Muscle of leg (tissue), 3 donors: ENCODE measurements at regions not wholly inside any gene's neighbourhood (a gene's known extent, or its start where the extent isn't known, plus 50 kb on each side); places are given as distances from the start of the nearest gene placed in this dataset.

Experiments
- DNase-seq: peaks from one replicate; pipeline ENCODE4 v3.0.0; 2013
- H3K27ac ChIP-seq: one replicate; pipeline ENCODE4 v1.5.1; 2013; ENCODE audit warnings: mild to moderate bottlenecking, low read length, control low read depth
- H3K27me3 ChIP-seq: one replicate; pipeline ENCODE4 v1.6.1; 2013; ENCODE audit warnings: low read length; ENCODE audit not compliant: control insufficient read depth, insufficient read depth
- H3K36me3 ChIP-seq: one replicate; pipeline ENCODE4 v1.6.1; 2013; ENCODE audit warnings: low read length; ENCODE audit not compliant: control insufficient read depth, insufficient read depth
- H3K4me1 ChIP-seq: one replicate; pipeline ENCODE4 v1.6.1; 2013; ENCODE audit warnings: low read length; ENCODE audit not compliant: control insufficient read depth, insufficient read depth
- H3K4me3 ChIP-seq: one replicate; pipeline ENCODE4 v1.5.1; 2013; ENCODE audit warnings: low read length, control low read depth
- H3K9me3 ChIP-seq: replicated peaks from 2 replicates; pipeline ENCODE4 v1.6.1; 2013; ENCODE audit warnings: low read depth, low read length; ENCODE audit not compliant: control insufficient read depth
- WGBS: methylation state at CpG from one replicate; pipeline ENCODE4 v1.1.5; 2013; ENCODE audit warnings: missing lambda C conversion rate; ENCODE audit not compliant: insufficient coverage; 5-methylcytosine and 5-hydroxymethylcytosine counted together

GRCh38 chr15:38824719-38825118 lies 260.1 kb upstream of the RASGRP1 start:
- Histone ChIP-seq H3K36me3 (no peaks in the 10 kb centered on the region), H3K9me3 (no peaks in the 10 kb centered on the region), H3K27ac (no peak overlapping the region), H3K4me1 (no peaks in the 10 kb centered on the region), H3K4me3 (no peak overlapping the region), H3K27me3 (peaks cover 3% of the 10 kb centered on the region)
- WGBS, result no CpG with 5 or more reads among the region's 3 CpGs
- no peak for DNase-seq

GRCh38 chr15:38826880-38827279 lies 262.3 kb upstream of the RASGRP1 start:
- H3K9me3 ChIP-seq, result no peaks in the 10 kb centered on the region
- no CpG with 5 or more reads among the region's 2 CpGs for WGBS
- no peaks in the 10 kb centered on the region for H3K4me1 ChIP-seq
- H3K36me3 ChIP-seq, result no peaks in the 10 kb centered on the region
- no peak for DNase-seq
- H3K27me3 ChIP-seq, result peaks cover 3% of the 10 kb centered on the region
- no peak overlapping the region for H3K4me3 ChIP-seq
- H3K27ac ChIP-seq, result no peak overlapping the region

GRCh38 chr15:38828031-38828532 lies 263.5 kb upstream of the RASGRP1 start:
- WGBS, result no CpG with 5 or more reads among the region's 4 CpGs
- peak; percentile 30 for DNase-seq
- Histone ChIP-seq H3K36me3 (no peaks in the 10 kb centered on the region), H3K27ac (peak overlapping the region; percentile 22), H3K4me1 (no peaks in the 10 kb centered on the region), H3K27me3 (peaks cover 3% of the 10 kb centered on the region), H3K4me3 (no peak overlapping the region), H3K9me3 (no peaks in the 10 kb centered on the region)

- H3K27ac ChIP-seq, result no peak overlapping the region
Measured at GRCh38 chr15:38829086-38829485, 264.5 kb upstream of the RASGRP1 start.

GRCh38 chr15:38842226-38842625 lies 277.6 kb upstream of the RASGRP1 start:
- no CpG with 5 or more reads among the region's 1 CpG for WGBS
- Histone ChIP-seq H3K9me3 (no peaks in the 10 kb centered on the region), H3K4me3 (no peak overlapping the region), H3K27ac (no peak overlapping the region), H3K36me3 (no peaks in the 10 kb centered on the region), H3K27me3 (no peaks in the 10 kb centered on the region), H3K4me1 (no peaks in the 10 kb centered on the region)
- no peak for DNase-seq

More at GRCh38 chr15:38829086-38829485, 264.5 kb upstream of the RASGRP1 start:
- H3K36me3 ChIP-seq, result no peaks in the 10 kb centered on the region
- WGBS, result no CpG with 5 or more reads among the region's 1 CpG
- H3K4me3 ChIP-seq, result no peak overlapping the region
- no peaks in the 10 kb centered on the region for H3K9me3 ChIP-seq
- no peak for DNase-seq
- no peaks in the 10 kb centered on the region for H3K4me1 ChIP-seq
- H3K27me3 ChIP-seq, result peaks cover 3% of the 10 kb centered on the region

- no peaks in the 10 kb centered on the region for H3K36me3 ChIP-seq
- no peak for DNase-seq
- no peak overlapping the region for H3K4me3 ChIP-seq
- H3K4me1 ChIP-seq, result no peaks in the 10 kb centered on the region
- no peaks in the 10 kb centered on the region for H3K27me3 ChIP-seq
- no peaks in the 10 kb centered on the region for H3K9me3 ChIP-seq
- no CpG with 5 or more reads among the region's 3 CpGs for WGBS
- H3K27ac ChIP-seq, result no peak overlapping the region
Measured at GRCh38 chr15:38843051-38843501, 278.5 kb upstream of the RASGRP1 start.

- Histone ChIP-seq H3K27me3 (no peaks in the 10 kb centered on the region), H3K27ac (no peak overlapping the region), H3K4me1 (no peaks in the 10 kb centered on the region), H3K9me3 (no peaks in the 10 kb centered on the region), H3K4me3 (no peak overlapping the region), H3K36me3 (no peaks in the 10 kb centered on the region)
- DNase-seq, result peak; percentile 39
- WGBS, result no CpG with 5 or more reads among the region's 10 CpGs
Measured at GRCh38 chr15:38843736-38844590, 279.3 kb upstream of the RASGRP1 start.

GRCh38 chr15:38844736-38845135 lies 280.1 kb upstream of the RASGRP1 start:
- H3K27ac ChIP-seq, result no peak overlapping the region
- no peaks in the 10 kb centered on the region for H3K4me1 ChIP-seq
- H3K4me3 ChIP-seq, result no peak overlapping the region
- no peak for DNase-seq
- H3K36me3 ChIP-seq, result no peaks in the 10 kb centered on the region
- no peaks in the 10 kb centered on the region for H3K27me3 ChIP-seq
- no CpG with 5 or more reads among the region's 1 CpG for whole genome bisulfite sequencing
- no peaks in the 10 kb centered on the region for H3K9me3 ChIP-seq

GRCh38 chr15:38846346-38846745 lies 281.7 kb upstream of the RASGRP1 start:
- H3K4me1 ChIP-seq, result no peaks in the 10 kb centered on the region
- H3K27me3 ChIP-seq, result no peaks in the 10 kb centered on the region
- no peak overlapping the region for H3K27ac ChIP-seq
- H3K9me3 ChIP-seq, result no peaks in the 10 kb centered on the region
- no CpG with 5 or more reads among the region's 2 CpGs for WGBS
- no peak overlapping the region for H3K4me3 ChIP-seq
- no peaks in the 10 kb centered on the region for H3K36me3 ChIP-seq
- DNase-seq, result no peak

- H3K27ac ChIP-seq, result no peak overlapping the region
- H3K4me1 ChIP-seq, result no peaks in the 10 kb centered on the region
- WGBS, result 71% methylated on average over 2 of the region's 5 CpGs
- no peaks in the 10 kb centered on the region for H3K9me3 ChIP-seq
- DNase-seq, result no peak
- H3K36me3 ChIP-seq, result no peaks in the 10 kb centered on the region
- no peak overlapping the region for H3K4me3 ChIP-seq
- no peaks in the 10 kb centered on the region for H3K27me3 ChIP-seq
Measured at GRCh38 chr15:38847666-38848065, 283.1 kb upstream of the RASGRP1 start.
